ENCODE measurements at regions not wholly inside any gene's neighbourhood (a gene's known extent, or its start where the extent isn't known, plus 50 kb on each side); places are given as distances from the start of the nearest gene placed in this dataset.

GRCh38 chr9:129398101-129398960 lies 220.3 kb upstream of the IER5L start:
- Histone ChIP-seq H2AFZ (ENCODE audit: low read depth) (no peak overlapping the region), H3K27ac (no peak overlapping the region), H3K79me2 (ENCODE audit: insufficient read depth, low read depth) (no peaks in the 10 kb centered on the region), H4K20me1 (ENCODE audit: insufficient read depth) (no peaks in the 10 kb centered on the region), H3K9ac (no peak overlapping the region), H3K4me1 (ENCODE audit: low read depth, poor library complexity, severe bottlenecking) (no peaks in the 10 kb centered on the region), H3K4me3 (IDR thresholded peaks at IDR 0.05; ENCODE audit: insufficient read depth, low read depth, low read length) (no peak overlapping the region), H3K27me3 (ENCODE audit: insufficient read depth, low read depth) (peaks cover 16% of the 10 kb centered on the region; the same call in 1 of the 2 replicates), H3K4me2 (no peak overlapping the region), H3K36me3 (ENCODE audit: insufficient read depth) (no peaks in the 10 kb centered on the region)
- TF ChIP-seq CTCF (conservative IDR thresholded peaks at IDR 0.05; ENCODE audit: low read depth, low read length): no peak

- peaks cover 16% of the 10 kb centered on the region; the same call in 1 of the 2 replicates for H3K27me3 ChIP-seq (ENCODE audit: insufficient read depth, low read depth)
- TF ChIP-seq CTCF (conservative IDR thresholded peaks at IDR 0.05; ENCODE audit: low read depth, low read length): no peak
- no peak overlapping the region for H3K27ac ChIP-seq
- H3K4me2 ChIP-seq: no peak overlapping the region
- H3K4me3 ChIP-seq (IDR thresholded peaks at IDR 0.05; ENCODE audit: insufficient read depth, low read depth, low read length): no peak overlapping the region
- H2AFZ ChIP-seq (ENCODE audit: low read depth): no peak overlapping the region
- no peak overlapping the region for H3K9ac ChIP-seq
- H3K4me1 ChIP-seq (ENCODE audit: low read depth, poor library complexity, severe bottlenecking): no peaks in the 10 kb centered on the region
- H4K20me1 ChIP-seq (ENCODE audit: insufficient read depth): no peaks in the 10 kb centered on the region
- H3K36me3 ChIP-seq (ENCODE audit: insufficient read depth): no peaks in the 10 kb centered on the region
- no peaks in the 10 kb centered on the region for H3K79me2 ChIP-seq (ENCODE audit: insufficient read depth, low read depth)
Measured at GRCh38 chr9:129397335-129397734, 219.3 kb upstream of the IER5L start.

- no peak overlapping the region for H2AFZ ChIP-seq (ENCODE audit: low read depth)
- H3K27ac ChIP-seq: no peak overlapping the region
- peaks cover 16% of the 10 kb centered on the region; the same call in 1 of the 2 replicates for H3K27me3 ChIP-seq (ENCODE audit: insufficient read depth, low read depth)
- no peak overlapping the region for H3K4me2 ChIP-seq
- H3K4me1 ChIP-seq (ENCODE audit: low read depth, poor library complexity, severe bottlenecking): no peaks in the 10 kb centered on the region
- no peak overlapping the region for H3K4me3 ChIP-seq (IDR thresholded peaks at IDR 0.05; ENCODE audit: insufficient read depth, low read depth, low read length)
- H3K36me3 ChIP-seq (ENCODE audit: insufficient read depth): no peaks in the 10 kb centered on the region
- H4K20me1 ChIP-seq (ENCODE audit: insufficient read depth): no peaks in the 10 kb centered on the region
- TF ChIP-seq CTCF (conservative IDR thresholded peaks at IDR 0.05; ENCODE audit: low read depth, low read length): no peak
- no peaks in the 10 kb centered on the region for H3K79me2 ChIP-seq (ENCODE audit: insufficient read depth, low read depth)
- no peak overlapping the region for H3K9ac ChIP-seq
Measured at GRCh38 chr9:129396365-129396708, 218.3 kb upstream of the IER5L start.

- Histone ChIP-seq H3K4me1 (ENCODE audit: low read depth, poor library complexity, severe bottlenecking) (no peaks in the 10 kb centered on the region), H3K4me2 (no peak overlapping the region), H3K9ac (no peak overlapping the region), H4K20me1 (ENCODE audit: insufficient read depth) (no peaks in the 10 kb centered on the region), H3K79me2 (ENCODE audit: insufficient read depth, low read depth) (no peaks in the 10 kb centered on the region), H3K27me3 (ENCODE audit: insufficient read depth, low read depth) (peaks cover 16% of the 10 kb centered on the region; the same call in 1 of the 2 replicates), H3K36me3 (ENCODE audit: insufficient read depth) (no peaks in the 10 kb centered on the region), H3K27ac (no peak overlapping the region), H2AFZ (ENCODE audit: low read depth) (no peak overlapping the region), H3K4me3 (IDR thresholded peaks at IDR 0.05; ENCODE audit: insufficient read depth, low read depth, low read length) (no peak overlapping the region)
- TF ChIP-seq CTCF (conservative IDR thresholded peaks at IDR 0.05; ENCODE audit: low read depth, low read length): no peak
Measured at GRCh38 chr9:129395633-129396364, 217.7 kb upstream of the IER5L start.
